SIG-M5 (cell line): ENCODE measurements at regions not wholly inside any gene's neighbourhood (a gene's known extent, or its start where the extent isn't known, plus 50 kb on each side); places are given as distances from the start of the nearest gene placed in this dataset.

Experiments
- DNase-seq: peaks from one replicate; lab custom pipeline; 2025; lab: John Stamatoyannopoulos, UW

DNA sequence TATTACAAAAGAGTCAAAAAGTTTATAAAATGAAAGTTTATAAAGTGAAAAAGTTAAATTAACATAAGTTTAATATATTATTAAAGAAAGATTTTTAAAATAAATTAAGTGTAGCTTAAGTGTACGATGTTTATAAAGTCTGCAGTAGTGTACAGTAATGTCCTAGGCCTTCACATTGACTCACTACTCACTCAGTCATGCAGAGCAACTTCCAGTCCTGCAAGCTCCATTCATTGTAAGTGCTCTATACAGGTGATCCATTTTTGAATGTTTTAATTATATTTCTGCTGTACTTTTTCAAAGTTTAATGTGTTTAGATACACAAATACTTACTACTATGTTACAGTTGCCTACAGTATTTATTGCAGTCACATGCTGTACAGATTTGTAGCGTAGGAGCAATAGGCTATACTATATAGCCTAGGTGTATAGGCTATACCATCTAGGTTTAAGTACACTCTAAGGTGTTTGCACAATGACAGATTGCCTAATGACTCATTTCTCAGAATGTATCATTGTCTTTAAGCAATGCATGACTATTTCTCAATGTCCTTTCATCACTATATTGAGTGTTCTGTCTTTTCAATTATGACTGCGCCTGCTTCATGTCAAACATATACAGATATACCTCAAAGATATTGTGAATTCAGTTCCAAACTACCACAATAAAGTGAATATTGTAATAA lies 1110.3 kb upstream of the MAP3K7 start:
- DNase-seq = no peak

DNA sequence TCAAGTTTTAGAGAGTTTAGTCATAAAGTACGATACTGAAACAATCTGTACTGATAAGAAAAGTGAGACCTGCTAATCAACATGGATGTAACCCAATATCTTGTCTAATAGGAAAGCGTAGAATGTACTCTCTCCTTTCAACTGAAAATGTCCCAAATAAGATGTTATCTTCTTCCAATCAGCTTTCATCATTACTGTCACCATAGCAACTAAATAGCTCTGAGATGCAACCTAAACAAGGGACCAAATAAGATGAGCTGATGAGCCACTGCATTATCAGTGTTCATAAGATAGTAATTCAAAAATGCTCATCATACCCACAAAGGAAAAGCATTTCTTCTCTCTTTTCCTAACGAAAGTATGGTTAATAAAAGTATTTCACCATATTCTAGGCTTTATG lies 1108.3 kb upstream of the MAP3K7 start:
- DNase-seq = no peak

DNA sequence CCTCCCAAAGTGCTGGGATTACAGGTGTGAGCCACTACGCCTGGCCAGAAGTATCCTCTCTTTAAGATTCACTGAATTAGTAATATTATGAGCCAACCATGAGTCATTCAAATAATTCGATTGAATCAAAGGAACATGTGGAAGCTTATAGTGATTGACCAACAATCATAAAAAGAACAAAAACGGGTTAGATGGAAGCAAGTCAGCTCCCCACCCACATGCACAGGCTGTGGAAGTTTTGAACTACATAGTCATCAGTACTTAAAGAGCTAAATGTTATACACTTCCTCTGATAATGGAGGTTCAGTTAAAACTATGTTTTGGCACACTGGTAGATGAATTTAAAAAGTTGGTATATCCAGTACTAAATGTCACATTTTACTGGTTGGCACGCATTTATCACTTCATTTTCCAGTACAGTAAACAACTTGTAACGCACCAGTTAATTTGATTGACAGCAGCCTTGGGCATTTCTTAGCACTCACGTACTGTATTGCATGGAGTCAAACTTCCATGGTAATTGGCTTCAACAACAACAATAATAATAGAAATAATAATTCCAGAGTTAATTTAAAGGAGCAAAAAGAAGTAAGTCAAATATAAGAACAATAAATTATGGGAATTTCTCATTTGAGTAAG lies 1107.3 kb upstream of the MAP3K7 start:
- no peak for DNase-seq

DNA sequence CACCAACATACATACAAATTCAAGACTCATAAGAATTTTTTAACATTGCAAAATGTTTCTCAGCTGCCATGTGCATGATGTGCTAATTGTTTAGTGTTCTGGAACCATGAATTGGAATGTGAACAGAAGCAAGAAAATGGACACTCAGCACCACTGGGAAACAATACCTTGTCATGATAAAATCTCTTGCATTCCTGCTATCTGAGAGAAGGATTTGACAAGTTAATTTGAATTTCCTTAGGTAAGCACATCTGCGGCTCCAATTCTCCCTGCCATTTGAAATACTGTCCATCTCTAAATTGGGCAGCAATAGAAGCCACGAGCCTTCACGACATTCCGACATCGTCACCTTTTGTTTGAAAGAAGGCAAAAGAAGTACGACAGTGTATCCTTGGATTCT lies 1104.6 kb upstream of the MAP3K7 start:
- no peak for DNase-seq

DNA sequence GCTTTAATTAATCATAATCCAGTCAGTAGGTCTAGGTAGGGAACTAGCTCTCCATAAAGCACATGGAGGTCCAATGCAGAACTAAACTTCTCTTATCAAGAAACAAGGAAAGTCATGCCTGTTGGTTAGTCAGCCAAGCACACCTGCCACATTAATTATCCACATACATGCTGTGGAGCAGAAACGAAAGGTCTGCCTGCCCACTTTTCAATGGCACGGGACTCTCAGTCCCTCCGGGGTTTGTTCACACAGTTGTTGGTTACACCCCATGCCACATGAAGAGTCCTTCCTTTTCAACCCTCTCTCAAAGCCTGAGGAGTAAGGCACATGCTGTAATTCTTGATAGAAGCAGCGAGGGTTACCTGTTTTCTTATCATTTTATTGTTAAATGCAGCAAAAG lies 1096.4 kb upstream of the MAP3K7 start:
- no peak for DNase-seq

DNA sequence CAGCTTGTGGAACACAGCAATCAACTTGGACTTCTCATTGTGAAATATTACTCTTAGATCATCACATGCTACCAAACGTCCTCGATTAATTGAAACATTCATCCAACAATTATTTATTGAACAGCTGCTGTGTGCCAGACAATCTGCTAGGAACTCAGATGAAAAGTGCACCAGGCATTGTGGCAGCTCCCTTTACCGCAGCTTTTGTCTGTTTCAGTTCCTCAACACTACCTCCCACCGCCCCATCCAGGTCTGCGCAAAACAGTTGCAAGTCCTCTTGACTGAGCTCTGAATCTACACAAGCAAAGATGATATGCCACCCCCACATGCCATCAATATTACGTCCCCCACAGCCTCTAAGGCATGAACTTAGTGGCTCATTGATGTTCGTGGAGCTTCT lies 1094.4 kb upstream of the MAP3K7 start:
- no peak for DNase-seq

DNA sequence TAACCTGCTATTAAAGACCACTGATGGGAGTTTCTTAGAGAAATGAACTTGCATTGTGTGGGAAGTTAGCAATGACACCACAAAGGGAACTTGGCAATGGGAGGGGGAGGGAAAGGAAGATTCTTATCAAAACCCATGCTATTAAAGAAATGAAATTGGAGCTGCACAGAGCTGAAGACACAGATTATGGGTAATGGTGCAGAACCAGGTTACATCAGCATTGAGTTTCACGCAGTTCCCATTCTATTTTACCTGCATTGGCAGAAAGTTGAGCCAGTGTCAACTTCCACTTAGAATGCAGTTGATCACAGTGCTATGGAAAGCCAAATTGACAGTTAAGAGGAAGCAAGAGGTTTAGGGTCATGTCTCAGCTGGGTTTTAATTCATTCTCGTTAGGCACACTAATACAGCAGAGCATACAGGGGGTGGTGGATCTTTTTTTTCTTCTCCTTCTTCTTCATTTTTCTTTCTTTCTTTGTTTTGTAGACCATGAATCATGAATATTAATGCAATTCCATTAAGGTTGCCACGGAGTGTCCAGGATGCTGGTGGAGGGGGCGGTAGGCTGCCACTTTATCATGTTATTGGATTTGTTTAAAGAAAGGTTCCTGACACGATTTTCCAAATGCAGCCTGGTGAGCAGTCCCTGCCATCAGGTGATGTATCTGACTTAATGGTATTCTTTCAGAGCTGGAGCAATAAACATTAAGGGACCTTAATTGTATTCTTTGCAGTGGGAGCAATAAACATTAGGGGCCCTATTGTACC lies 1092.0 kb upstream of the MAP3K7 start:
- no peak for DNase-seq

DNA sequence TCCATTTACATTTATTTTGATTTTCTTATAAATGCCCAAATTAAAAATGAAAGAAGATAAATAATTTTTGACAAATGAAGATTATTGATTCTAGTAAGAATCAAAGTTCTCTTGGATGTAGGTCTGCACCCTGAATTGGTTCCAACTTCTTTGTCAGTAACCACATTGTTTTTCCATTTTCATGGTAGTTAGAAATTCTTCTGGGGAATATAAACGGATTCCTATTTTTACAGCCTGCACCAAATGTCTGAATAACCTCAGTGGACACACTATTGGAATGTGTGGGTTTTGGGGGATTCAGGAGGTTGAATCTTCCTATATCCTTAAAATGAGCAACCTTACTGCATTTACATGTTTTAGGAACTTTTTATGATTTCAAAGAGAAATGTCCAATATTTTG lies 1085.3 kb upstream of the MAP3K7 start:
- DNase-seq = no peak

DNA sequence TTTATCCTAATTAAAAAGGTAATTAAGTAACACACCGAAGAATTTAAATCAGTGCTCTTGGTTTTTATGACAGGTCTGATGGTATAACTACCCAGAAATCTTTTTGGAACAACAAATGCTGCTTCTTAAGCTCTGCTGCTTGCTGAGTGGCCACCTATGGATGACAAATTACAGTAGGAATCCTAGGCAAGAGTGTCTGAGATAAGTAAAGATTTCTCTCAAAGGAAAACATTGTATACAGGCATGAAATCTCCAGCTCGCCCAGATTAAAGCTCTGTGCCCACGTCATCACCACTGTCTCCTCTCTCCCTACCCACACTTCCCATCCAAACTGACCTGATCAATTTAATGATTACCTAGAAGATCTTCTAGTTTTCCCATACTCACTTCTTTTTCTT lies 1083.0 kb upstream of the MAP3K7 start:
- DNase-seq = no peak

DNA sequence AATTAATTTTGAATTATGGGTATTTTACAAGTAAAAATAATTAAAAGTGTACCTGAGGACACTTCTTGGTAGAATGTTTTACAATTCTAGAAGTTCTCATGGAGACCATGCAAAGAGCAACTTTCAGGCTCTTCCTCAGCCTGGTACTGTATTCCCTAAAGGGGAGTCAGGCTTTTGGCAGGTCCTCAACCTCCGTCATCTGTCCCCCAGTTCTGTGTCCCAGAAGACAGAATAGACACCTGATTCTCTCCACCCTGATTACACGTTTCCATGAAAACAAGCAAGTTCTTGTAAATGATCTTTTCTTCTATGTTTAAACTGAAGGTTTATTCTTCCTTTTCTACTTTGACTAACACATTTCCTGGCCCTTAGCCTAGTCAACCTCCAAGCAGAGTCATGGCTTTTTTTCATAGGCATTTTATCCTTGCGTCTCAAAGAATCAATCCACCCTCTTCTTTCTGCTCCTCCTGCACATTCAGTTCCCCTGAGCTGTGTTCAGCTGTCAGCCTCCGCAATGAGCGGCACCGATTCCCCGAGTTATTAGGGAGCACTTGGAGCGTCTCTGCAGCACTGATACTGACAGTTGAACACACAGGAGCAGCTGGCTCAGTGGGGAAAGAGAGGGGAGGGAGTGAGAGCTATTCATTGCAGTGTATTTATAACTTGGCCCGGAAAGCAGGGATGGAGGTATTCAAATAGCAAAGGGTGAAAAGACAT lies 1082.4 kb upstream of the MAP3K7 start:
- DNase-seq = no peak

DNA sequence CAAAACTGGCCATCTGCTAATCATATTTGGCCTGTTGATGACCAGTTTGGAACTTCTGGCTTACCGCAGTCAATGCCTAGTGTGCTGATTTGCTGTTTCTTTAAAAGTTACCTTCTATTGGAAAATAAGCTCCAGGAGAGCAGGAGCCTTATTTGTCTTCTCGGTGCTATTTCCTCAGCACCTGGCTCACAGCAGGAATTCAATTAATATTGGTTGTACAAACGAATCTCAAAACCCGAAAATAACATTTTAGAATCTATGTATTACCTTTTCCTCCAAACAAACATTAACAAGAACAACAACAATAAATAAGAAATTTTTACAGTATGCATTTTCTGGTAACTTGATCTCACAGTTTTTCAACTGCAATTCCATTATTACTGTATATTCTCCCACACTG lies 1080.7 kb upstream of the MAP3K7 start:
- no peak for DNase-seq

DNA sequence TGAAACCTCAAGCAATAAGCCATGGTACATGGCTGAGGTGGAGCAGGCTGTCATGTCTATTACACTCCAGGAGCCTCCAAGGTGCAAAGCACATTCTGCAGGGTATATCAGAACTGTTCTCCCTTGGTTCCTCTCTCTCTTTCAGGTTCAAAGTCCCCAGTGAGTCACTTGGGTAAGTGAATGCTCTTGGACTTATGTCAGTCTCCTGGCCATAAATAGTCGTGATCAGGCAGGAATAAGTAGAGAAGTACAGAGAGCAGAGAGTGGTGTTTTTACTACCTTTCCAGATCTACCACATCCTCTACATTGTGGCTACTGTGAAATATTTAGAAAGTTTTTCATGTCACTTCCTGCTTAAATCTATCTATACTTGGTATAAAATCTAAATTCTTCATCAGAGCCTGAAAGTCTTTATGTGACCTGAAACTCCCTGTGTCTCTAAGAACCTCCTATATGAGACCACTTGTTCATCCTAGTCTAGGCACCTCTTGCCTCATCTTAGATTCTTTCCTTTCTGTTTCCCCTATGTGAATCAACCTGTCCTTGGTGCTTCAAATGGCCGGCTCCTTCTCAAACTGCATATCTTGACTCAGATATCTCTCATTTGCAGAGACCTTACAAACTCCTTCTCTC lies 1077.6 kb upstream of the MAP3K7 start:
- no peak for DNase-seq

DNA sequence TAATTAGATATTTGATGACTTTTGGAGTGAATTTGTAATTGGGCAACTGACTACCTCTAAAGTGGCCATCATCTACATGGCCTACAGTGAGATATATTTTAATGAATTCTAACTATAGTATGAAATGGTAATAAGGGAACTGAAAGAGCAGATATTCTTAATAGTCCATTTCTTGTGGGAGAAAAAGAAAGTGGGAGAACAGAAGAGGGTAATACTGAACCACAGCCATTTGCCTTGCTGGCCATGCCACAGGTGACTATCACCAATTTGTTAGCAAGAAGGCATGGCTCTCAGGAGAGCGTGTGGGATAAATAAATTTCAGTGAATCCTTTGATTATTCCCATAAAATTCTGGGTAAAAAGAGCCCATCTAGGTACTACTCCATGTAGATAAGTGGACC lies 1074.0 kb upstream of the MAP3K7 start:
- DNase-seq = no peak

DNA sequence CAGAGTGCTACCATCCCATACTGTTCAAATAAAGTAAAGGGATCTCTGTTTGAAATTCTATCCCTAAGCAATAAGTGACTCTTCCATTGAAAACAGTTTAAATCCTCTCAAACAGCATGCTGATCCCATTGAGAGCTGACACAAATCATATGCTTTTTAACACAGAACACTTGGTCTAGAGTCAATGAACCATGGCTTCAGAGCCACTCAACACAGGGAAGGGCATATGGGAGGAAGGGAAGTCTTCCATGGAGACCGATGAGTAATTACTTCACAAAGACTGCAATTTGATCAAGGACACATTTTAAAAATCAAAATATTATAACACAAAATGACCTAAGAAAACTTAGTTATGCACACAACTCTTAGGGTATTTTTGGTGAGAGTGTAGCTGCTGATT lies 1073.0 kb upstream of the MAP3K7 start:
- DNase-seq = no peak

DNA sequence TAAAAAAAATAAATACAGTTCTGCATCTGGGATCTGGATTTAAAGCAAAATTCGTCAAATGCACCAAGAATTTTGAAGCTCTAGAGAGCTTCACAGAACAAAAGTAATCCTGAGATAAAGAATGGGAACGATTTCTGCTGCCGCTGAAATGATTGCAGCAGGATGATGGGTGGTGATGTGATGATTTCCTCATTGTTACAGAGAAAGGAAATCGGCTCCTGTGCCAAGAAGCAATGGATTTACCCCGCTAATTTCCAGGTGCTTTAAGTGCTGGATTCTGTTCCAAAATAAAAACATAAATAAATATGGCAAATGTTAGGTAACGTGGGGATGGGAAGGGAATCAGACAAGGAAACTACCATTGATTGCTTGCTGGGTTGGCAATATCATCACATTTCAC lies 1067.9 kb upstream of the MAP3K7 start:
- DNase-seq = no peak

DNA sequence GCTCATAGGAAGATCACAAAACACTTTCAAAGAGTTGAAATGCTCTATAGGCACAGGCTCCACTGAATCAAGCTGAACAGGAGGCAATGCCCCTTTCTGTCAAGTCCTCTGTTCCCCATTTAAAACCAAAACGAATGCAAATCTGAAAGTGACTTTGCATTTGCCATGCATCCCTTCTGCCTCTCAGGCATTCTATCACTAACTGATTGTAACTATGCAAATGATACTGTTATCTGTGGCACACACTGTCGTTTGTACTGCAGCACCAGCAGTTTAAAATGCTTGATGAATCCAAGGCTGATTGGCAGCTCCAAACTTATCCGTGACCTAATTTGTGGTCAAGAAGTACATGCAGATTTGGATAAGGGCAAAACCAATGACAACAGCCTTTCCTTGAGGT lies 1067.5 kb upstream of the MAP3K7 start:
- DNase-seq = no peak

DNA sequence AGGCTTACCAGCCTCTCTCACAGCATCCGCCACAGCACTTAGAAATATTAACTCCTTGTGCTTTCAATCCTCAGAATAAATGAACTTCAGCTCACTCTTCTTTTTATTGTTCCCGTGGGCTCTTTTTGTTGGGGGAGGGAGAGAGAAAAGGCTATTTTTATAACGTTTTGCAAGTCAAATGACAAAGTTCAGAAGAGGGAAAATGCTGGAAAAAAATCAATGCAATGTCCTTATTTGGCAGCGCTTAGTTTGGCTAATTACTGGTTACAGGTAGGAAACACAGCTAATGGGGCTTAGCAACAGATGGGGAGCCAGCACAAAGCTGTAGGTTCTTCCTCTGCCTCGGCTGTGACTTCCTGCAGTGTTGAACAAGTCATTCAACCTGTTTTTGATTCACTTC lies 1067.0 kb upstream of the MAP3K7 start:
- no peak for DNase-seq

DNA sequence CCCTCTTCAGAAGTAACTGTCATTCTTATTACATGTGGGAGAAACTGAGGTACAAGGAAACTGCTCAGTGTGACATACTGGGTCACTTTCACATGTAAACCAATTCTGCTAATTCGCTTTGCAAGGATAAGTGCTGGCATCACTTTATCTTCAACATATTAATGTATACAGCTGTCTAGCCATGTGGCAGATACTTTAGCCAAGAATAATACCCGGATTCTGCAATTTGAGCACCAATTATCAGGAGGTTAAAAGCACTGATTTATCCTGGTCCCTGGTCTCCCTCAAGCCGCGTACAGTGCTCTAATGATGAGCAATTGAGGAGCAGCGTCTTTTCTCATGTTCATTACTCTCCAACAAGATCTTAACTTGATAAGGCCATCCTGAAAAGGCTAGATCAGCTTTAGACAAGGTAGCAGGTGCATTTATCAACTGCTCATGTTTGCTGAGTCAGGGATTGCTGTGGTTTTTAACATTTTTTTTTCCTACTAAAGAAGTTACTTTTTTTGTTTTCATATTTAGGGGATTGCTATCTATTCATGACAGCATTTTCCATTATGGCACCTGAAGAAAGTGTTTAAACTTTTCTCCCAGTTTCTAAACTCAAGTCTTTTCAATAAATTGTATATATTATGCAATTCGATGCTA lies 1066.3 kb upstream of the MAP3K7 start:
- DNase-seq = no peak

DNA sequence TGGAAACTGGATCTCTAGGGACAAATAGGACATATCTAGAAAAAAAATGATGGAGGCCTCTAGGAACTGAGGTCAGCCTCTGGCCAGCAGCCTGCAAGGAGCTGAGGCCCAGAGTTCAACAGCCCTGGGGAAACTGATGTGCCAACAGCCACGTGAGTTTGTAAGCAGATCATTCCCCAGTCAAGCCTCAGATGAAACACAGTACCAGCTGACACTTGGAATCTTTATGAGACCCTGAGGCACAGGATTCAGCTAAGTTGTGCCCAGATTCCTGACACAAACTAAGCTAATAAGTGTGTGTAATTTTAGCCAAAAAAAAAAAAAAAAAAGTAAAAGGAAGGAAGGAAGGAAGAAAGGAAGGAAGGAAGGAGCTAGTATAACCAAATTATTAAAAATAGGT lies 1059.8 kb upstream of the MAP3K7 start:
- DNase-seq = no peak

DNA sequence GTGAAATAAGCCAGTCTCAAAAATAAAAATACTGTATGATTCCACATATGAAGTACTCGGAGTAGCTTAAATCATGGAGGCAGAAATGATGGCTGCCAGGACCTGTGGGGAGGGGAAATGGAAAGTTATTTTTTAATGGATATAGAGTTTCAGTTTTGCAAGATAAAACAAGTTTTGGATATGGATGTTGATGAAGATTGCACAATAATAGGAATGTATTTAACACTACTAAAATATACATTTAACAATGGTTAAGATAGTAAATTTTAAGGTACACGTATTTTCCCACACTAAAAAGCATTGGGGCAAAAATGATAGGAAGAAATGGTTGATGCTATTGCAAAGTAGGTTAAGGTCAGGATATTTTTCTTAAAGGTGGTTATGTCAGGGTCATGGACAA lies 1058.9 kb upstream of the MAP3K7 start:
- DNase-seq = no peak

DNA sequence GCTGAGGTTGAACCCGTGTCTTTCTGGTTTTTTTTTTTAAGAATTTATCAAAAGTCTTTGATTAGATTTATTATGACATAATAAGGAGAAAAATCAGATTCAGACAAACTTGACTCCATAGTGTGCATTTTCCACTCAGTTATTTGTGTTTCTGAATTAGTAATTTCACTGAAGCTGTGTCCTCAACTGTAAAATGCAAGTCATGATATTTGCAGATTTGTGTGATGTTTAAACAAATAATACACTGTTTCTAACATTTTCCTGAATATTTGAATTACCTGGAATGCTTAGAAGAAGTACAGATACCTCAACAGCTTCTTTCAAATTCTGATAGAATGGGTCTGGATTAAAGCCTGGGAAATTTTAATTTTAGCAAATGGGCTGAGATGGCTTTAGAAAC lies 1050.3 kb upstream of the MAP3K7 start:
- DNase-seq = no peak

DNA sequence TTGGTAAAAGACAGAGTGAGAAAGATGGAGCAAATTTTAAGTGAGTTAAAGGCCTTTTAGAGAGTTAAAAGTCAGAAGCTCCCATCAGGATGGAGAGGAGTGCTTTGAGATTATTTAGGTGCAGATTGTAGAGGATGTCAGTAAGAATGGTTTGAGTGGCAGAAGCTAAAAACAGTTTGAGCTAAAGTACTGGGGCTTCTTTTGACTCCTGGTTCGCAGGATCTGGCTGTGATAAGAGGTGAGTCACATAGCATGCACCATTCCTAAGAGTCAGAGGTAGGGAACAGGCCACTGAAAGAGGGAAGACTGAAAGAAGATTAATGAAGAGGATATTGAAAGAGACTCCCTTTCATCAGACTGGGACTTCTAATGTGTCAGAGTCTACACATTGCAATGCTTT lies 1047.9 kb upstream of the MAP3K7 start:
- no peak for DNase-seq
